Esophagus muscularis mucosa (tissue), 3 donors: ENCODE measurements at regions not wholly inside any gene's neighbourhood (a gene's known extent, or its start where the extent isn't known, plus 50 kb on each side); places are given as distances from the start of the nearest gene placed in this dataset.
A peak's percentile ranks its signal among the peaks of the same experiment; 100 is the strongest.

Experiments used
- POLR2AphosphoS5 ChIP-seq, 2 donors: sonication (generic); formaldehyde crosslinking; IDR thresholded peaks; one replicate each; pipeline ENCODE4 v1.6.1; 2017; ENCODE audit warnings: antibody characterized with exemption in 2 of 2
- TF ChIP-seq, protein P1 (sequence below), 3 experiments: fragments of 200-600 bp in 2 of 3; fragments of 450-650 bp in 1 of 3; sonication (generic) in 2 of 3; IDR thresholded peaks; one replicate each; pipeline ENCODE4 v1.5.1; 2017 to 2019; ENCODE audit warnings: antibody characterized with exemption in 3 of 3, mild to moderate bottlenecking in 2 of 3, moderate library complexity in 1 of 3

GRCh38 chr2:211085056-211085680 lies 528.8 kb downstream of the CPS1 start:
- no peak for TF ChIP-seq POLR2AphosphoS5 (IDR thresholded peaks at IDR 0.05)
- TF ChIP-seq, protein P1, sequence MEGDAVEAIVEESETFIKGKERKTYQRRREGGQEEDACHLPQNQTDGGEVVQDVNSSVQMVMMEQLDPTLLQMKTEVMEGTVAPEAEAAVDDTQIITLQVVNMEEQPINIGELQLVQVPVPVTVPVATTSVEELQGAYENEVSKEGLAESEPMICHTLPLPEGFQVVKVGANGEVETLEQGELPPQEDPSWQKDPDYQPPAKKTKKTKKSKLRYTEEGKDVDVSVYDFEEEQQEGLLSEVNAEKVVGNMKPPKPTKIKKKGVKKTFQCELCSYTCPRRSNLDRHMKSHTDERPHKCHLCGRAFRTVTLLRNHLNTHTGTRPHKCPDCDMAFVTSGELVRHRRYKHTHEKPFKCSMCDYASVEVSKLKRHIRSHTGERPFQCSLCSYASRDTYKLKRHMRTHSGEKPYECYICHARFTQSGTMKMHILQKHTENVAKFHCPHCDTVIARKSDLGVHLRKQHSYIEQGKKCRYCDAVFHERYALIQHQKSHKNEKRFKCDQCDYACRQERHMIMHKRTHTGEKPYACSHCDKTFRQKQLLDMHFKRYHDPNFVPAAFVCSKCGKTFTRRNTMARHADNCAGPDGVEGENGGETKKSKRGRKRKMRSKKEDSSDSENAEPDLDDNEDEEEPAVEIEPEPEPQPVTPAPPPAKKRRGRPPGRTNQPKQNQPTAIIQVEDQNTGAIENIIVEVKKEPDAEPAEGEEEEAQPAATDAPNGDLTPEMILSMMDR (IDR thresholded peaks at IDR 0.05) = peak in 2 of 3 experiments; percentile 30 to 50
